IMR-90 (cell line): ENCODE measurements at regions not wholly inside any gene's neighbourhood (a gene's known extent, or its start where the extent isn't known, plus 50 kb on each side); places are given as distances from the start of the nearest gene placed in this dataset.

Experiments
- ATAC-seq: fragments of 200-7000 bp; cut with Tn5 transposase; 2 replicates; pipeline ENCODE4 v1.9.1; 2020; ENCODE audit warnings: low read depth, mild to moderate bottlenecking, moderate library complexity
- BruUV-seq: library from RNA; stranded (reverse); fragments of 400-500 nt; replicated peaks from 2 replicates; lab custom pipeline; 2021; lab: Mats Ljungman, UMichigan
- CTCF ChIA-PET: fragments of 300-600 bp; formaldehyde crosslinking; extraction: SDS; loops from one replicate; lab custom pipeline; 2021; ENCODE audit warnings: antibody characterized with exemption; lab: Yijun Ruan, JAX
- POLR2A ChIA-PET: fragments of 300-600 bp; sonication (Branson Sonifier 250); formaldehyde crosslinking; loops from one replicate; lab custom pipeline; 2022; ENCODE audit warnings: antibody characterized with exemption; ENCODE audit not compliant: unreplicated experiment; lab: Charles Lee
- DNase-seq: peaks from one replicate; pipeline ENCODE4 v3.0.0; 2013
- H2AFZ ChIP-seq: replicated peaks from 2 replicates; pipeline ENCODE3; 2013; ENCODE audit warnings: low read length, mild to moderate bottlenecking; ENCODE audit not compliant: poor library complexity
- H2AK5ac ChIP-seq: 2 replicates; pipeline ENCODE4 v1.6.1; 2013; ENCODE audit warnings: low read depth, low read length, inconsistent platforms
- H2AK9ac ChIP-seq: replicated peaks from 2 replicates; pipeline ENCODE3; 2013; ENCODE audit warnings: mild to moderate bottlenecking, low read depth, low read length, moderate library complexity; ENCODE audit not compliant: poor library complexity
- H2BK120ac ChIP-seq: 2 replicates; pipeline ENCODE4 v1.6.1; 2013; ENCODE audit warnings: low read depth, low read length, inconsistent platforms
- H2BK15ac ChIP-seq: 3 replicates; pipeline ENCODE4 v1.6.1; 2013; ENCODE audit warnings: low read depth, low read length, inconsistent platforms
- H2BK20ac ChIP-seq: 2 replicates; pipeline ENCODE4 v1.6.1; 2013; ENCODE audit warnings: low read depth, mild to moderate bottlenecking, inconsistent platforms, low read length, moderate library complexity
- H2BK5ac ChIP-seq: 2 replicates; pipeline ENCODE4 v1.6.1; 2013; ENCODE audit warnings: mild to moderate bottlenecking, low read depth, low read length, inconsistent platforms; ENCODE audit not compliant: poor library complexity, severe bottlenecking
- H3K14ac ChIP-seq: replicated peaks from 2 replicates; pipeline ENCODE4 v1.6.1; 2013; ENCODE audit warnings: low read depth, low read length, inconsistent platforms
- H3K18ac ChIP-seq: 2 replicates; pipeline ENCODE4 v1.6.1; 2013; ENCODE audit warnings: low read depth, low read length, control low read depth
- H3K23ac ChIP-seq: 2 replicates; pipeline ENCODE4 v1.6.1; 2013; ENCODE audit warnings: low read depth, low read length, inconsistent platforms
- H3K27ac ChIP-seq: 2 replicates; pipeline ENCODE4 v1.5.1; 2013; ENCODE audit warnings: mild to moderate bottlenecking, control low read depth, low read length; ENCODE audit not compliant: insufficient read depth
- H3K27me3 ChIP-seq: 2 replicates; pipeline ENCODE4 v1.6.1; 2013; ENCODE audit warnings: low read length; ENCODE audit not compliant: control insufficient read depth, insufficient read depth
- H3K36me3 ChIP-seq: 2 replicates; pipeline ENCODE4 v1.6.1; 2013; ENCODE audit warnings: low read length, mixed read lengths; ENCODE audit not compliant: control insufficient read depth, insufficient read depth
- H3K4ac ChIP-seq: 2 replicates; pipeline ENCODE4 v1.6.1; 2013; ENCODE audit warnings: low read depth, low read length, inconsistent platforms
- H3K4me1 ChIP-seq: 2 replicates; pipeline ENCODE4 v1.6.1; 2013; ENCODE audit warnings: low read length, mixed read lengths; ENCODE audit not compliant: control insufficient read depth, insufficient read depth
- H3K4me2 ChIP-seq: 2 replicates; pipeline ENCODE4 v1.6.1; 2013; ENCODE audit warnings: low read depth, mild to moderate bottlenecking, control low read depth, low read length, moderate library complexity
- H3K4me3 ChIP-seq: 2 replicates; pipeline ENCODE4 v1.5.1; 2013; ENCODE audit warnings: low read depth, mild to moderate bottlenecking, control low read depth, low read length, moderate library complexity; ENCODE audit not compliant: insufficient read depth
- H3K56ac ChIP-seq: 2 replicates; pipeline ENCODE4 v1.6.1; 2013; ENCODE audit warnings: low read length, inconsistent platforms; ENCODE audit not compliant: insufficient read depth; ENCODE audit errors: extremely low read depth
- H3K79me1 ChIP-seq, 2 experiments: 2 replicates each; pipeline ENCODE4 v1.6.1; 2013; ENCODE audit warnings: low read length in 2 of 2, inconsistent platforms in 1 of 2, low read depth in 1 of 2
- H3K9ac ChIP-seq: 2 replicates; pipeline ENCODE4 v1.6.1; 2013; ENCODE audit warnings: low read depth, low read length, control low read depth
- H3K9me1 ChIP-seq: 2 replicates; pipeline ENCODE4 v1.6.1; 2013; ENCODE audit warnings: low read length, inconsistent platforms; ENCODE audit not compliant: insufficient read depth
- H3K9me3 ChIP-seq: 2 replicates; pipeline ENCODE4 v1.6.1; 2013; ENCODE audit warnings: low read length; ENCODE audit not compliant: control insufficient read depth, insufficient read depth
- H4K20me1 ChIP-seq: 2 replicates; pipeline ENCODE4 v1.6.1; 2013; ENCODE audit warnings: low read length, inconsistent platforms; ENCODE audit not compliant: insufficient read depth
- H4K5ac ChIP-seq: 2 replicates; pipeline ENCODE4 v1.6.1; 2013; ENCODE audit warnings: mild to moderate bottlenecking, low read depth, low read length, control low read depth
- H4K8ac ChIP-seq, 2 experiments: 2 replicates each; pipeline ENCODE4 v1.6.1; 2013; ENCODE audit warnings: low read depth in 2 of 2, low read length in 2 of 2, control low read depth in 1 of 2, inconsistent platforms in 1 of 2
- H4K91ac ChIP-seq: 2 replicates; pipeline ENCODE4 v1.6.1; 2013; ENCODE audit warnings: low read depth, low read length, inconsistent platforms; ENCODE audit not compliant: insufficient read depth
- RCOR1 ChIP-seq: IDR thresholded peaks from 2 replicates; pipeline ENCODE4 v1.6.1; 2012; ENCODE audit warnings: mild to moderate bottlenecking, low read length, improper control_type of control experiment; ENCODE audit not compliant: insufficient replicate concordance
- WGBS, 2 experiments: methylation state at CpG; one replicate each; pipeline versions ENCODE4 v1.1.5 to v1.1.7; 2013; ENCODE audit warnings: missing lambda C conversion rate in 2 of 2; ENCODE audit not compliant: insufficient read length in 1 of 2; ENCODE audit errors: extremely low coverage in 2 of 2; 5-methylcytosine and 5-hydroxymethylcytosine counted together
- dilution Hi-C: fragments of 300-500 bp; cut with HindIII; formaldehyde crosslinking; loops from one replicate; pipeline ENCODE4 v1.14.3; 2018; ENCODE audit warnings: low sequenced_read_pairs; ENCODE audit not compliant: unreplicated experiment
- in situ Hi-C: fragments of 300-500 bp; cut with MboI; formaldehyde crosslinking; loops from 3 replicates; pipeline ENCODE4 v1.14.3; 2019; ENCODE audit warnings: low sequenced_read_pairs, inconsistent platforms, mixed read lengths
- intact Hi-C: fragments of 100-400 bp; cut with micrococcal nuclease; formaldehyde crosslinking; loops from 2 replicates; pipeline ENCODE4 v1.10.0; 2022
- TF ChIP-seq, protein P1 (sequence below): fragments of 150-350 bp; IDR thresholded peaks from 2 replicates; pipeline ENCODE4 v1.6.1; 2017; ENCODE audit warnings: mild to moderate bottlenecking, antibody characterized with exemption, low read length, low read depth

DNA sequence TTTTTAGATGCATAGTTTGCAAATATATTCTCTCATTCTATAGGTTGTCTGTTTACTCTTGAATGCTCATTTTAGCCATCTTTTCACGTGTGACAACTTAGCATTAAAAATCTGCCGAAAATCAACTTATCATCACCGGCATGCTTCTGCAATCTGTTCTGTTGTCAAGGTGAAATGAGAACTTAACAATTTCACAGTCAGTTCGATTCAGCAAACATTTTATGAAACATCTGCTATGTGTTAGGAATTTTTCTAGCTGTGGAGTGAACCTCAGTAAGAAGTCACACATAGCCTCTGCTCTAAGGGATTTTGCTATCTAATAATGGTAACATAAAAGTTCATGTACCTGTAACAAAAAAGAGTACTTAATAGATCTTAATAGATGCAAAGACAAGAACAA is 256.1 kb downstream of the ZWINT start:
- no peaks in the 10 kb centered on the region for H3K9me1 ChIP-seq
- whole genome bisulfite sequencing, 2 experiments: no CpG with 5 or more reads among the region's 4 CpGs
- no peak overlapping the region for H2BK120ac ChIP-seq
- in situ Hi-C loops: no loop called here
- no peak overlapping the region for H2BK5ac ChIP-seq
- no peaks in the 10 kb centered on the region for H4K20me1 ChIP-seq
- H3K36me3 ChIP-seq: no peaks in the 10 kb centered on the region
- dilution Hi-C loops: no loop called here
- no peak overlapping the region for H3K14ac ChIP-seq
- ChIA-PET CTCF (no interaction called here), POLR2A (no interaction called here)
- no peak overlapping the region for H3K23ac ChIP-seq
- intact Hi-C loops: no loop called here
- H3K4me2 ChIP-seq: no peak overlapping the region
- BruUV-seq: no TSS peak
- no peak overlapping the region for H3K9ac ChIP-seq
- H3K79me1 ChIP-seq: no peaks in the 10 kb centered on the region
- no peak overlapping the region for H2BK20ac ChIP-seq
- H2AK5ac ChIP-seq: no peak overlapping the region
- H3K4me1 ChIP-seq: no peaks in the 10 kb centered on the region
- H3K4ac ChIP-seq: no peak overlapping the region
- H2AK9ac ChIP-seq: no peak overlapping the region
- H2BK15ac ChIP-seq: no peak overlapping the region
- no peak overlapping the region for H3K56ac ChIP-seq
- ATAC-seq (no peak), DNase-seq (no peak)
- no peak overlapping the region for H3K18ac ChIP-seq
- H4K8ac ChIP-seq: no peak overlapping the region
- H3K27ac ChIP-seq: no peak overlapping the region
- H3K9me3 ChIP-seq: peaks cover 11% of the 10 kb centered on the region; the same call in 1 of the 2 replicates
- no peak overlapping the region for H4K91ac ChIP-seq
- TF ChIP-seq, protein P1, sequence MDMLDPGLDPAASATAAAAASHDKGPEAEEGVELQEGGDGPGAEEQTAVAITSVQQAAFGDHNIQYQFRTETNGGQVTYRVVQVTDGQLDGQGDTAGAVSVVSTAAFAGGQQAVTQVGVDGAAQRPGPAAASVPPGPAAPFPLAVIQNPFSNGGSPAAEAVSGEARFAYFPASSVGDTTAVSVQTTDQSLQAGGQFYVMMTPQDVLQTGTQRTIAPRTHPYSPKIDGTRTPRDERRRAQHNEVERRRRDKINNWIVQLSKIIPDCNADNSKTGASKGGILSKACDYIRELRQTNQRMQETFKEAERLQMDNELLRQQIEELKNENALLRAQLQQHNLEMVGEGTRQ: no peak
- no peak for TF ChIP-seq RCOR1
- no peak overlapping the region for H2AFZ ChIP-seq
- no peak overlapping the region for H3K4me3 ChIP-seq
- no peak overlapping the region for H4K5ac ChIP-seq
- H3K27me3 ChIP-seq: no peaks in the 10 kb centered on the region
